NT2/D1 (cell line): ENCODE measurements at regions not wholly inside any gene's neighbourhood (a gene's known extent, or its start where the extent isn't known, plus 50 kb on each side); places are given as distances from the start of the nearest gene placed in this dataset.

Experiments
- SUZ12 ChIP-seq: IDR thresholded peaks from 2 replicates; pipeline ENCODE4 v1.6.1; 2011; ENCODE audit not compliant: insufficient read length, insufficient read depth; ENCODE audit errors: extremely low read depth
- YY1 ChIP-seq: IDR thresholded peaks from 2 replicates; pipeline ENCODE4 v1.6.1; 2011; ENCODE audit not compliant: insufficient read length, insufficient read depth
- ZNF274 ChIP-seq: IDR thresholded peaks from 2 replicates; pipeline ENCODE4 v1.6.1; 2011; ENCODE audit warnings: mild to moderate bottlenecking, low read depth, low read length

DNA sequence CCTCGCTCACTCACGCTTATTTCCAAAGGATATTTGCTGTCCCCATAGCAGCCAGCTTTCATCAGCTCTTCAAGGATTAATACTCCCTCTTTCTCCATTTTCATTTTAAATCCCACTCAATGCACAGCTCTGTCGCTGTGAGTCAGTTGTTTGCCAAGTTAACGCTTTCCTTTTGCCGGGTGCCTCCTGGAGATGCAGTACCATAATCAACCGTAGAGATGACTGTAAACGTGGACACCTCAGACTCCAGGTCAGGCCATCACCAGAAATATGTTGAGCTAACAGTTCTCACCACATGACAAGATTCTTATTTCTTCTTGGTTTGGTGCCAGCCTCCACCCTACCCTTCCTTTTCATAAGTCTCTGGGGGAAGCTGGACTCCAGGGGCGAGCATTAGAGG, 66.6 kb upstream of the TAB2 start:
- no peak for TF ChIP-seq SUZ12
- no peak for TF ChIP-seq YY1
- TF ChIP-seq ZNF274: no peak
